SK-N-SH (cell line): ENCODE measurements at regions not wholly inside any gene's neighbourhood (a gene's known extent, or its start where the extent isn't known, plus 50 kb on each side); places are given as distances from the start of the nearest gene placed in this dataset.
A peak's percentile ranks its signal among the peaks of the same experiment; 100 is the strongest.

ENCODE experiments used
- CTCF ChIA-PET: fragments of 300-600, 350-600 bp; formaldehyde crosslinking; extraction: SDS; loops from one replicate; lab custom pipeline; 2021; lab: Yijun Ruan, JAX
- POLR2A ChIA-PET: fragments of 350-600 bp; sonication (Branson Sonifier 250); formaldehyde crosslinking; extraction: SDS; loops from one replicate; lab custom pipeline; 2020; ENCODE audit warnings: antibody characterized with exemption, inconsistent platforms; lab: Yijun Ruan, JAX
- DNase-seq: peaks from one replicate; pipeline ENCODE4 v3.0.0; 2012
- H2AFZ ChIP-seq: fragments of 200-600 bp; sonication (generic); 2 replicates; pipeline ENCODE4 v1.8.1; 2016; ENCODE audit warnings: antibody characterized with exemption, mild to moderate bottlenecking, low read depth
- H3F3A ChIP-seq: fragments of 200-600 bp; sonication (generic); replicated peaks from 2 replicates; pipeline ENCODE3; 2016; ENCODE audit warnings: antibody characterized with exemption, mild to moderate bottlenecking; ENCODE audit not compliant: insufficient read depth
- H3K27ac ChIP-seq, 2 experiments: fragments of 200-500 bp in 1 of 2; fragments of 200-600 bp in 1 of 2; sonication (Bioruptor generic) in 1 of 2; sonication (generic), shearing (Covaris generic) in 1 of 2; 2 replicates each; pipeline versions ENCODE4 v1.5.1 to v1.6.1; 2014 to 2016; ENCODE audit warnings: low read depth in 2 of 2, inconsistent platforms in 1 of 2, low read length in 1 of 2, mild to moderate bottlenecking in 1 of 2, mixed read lengths in 1 of 2
- H3K27me3 ChIP-seq: fragments of 200-600 bp; sonication (generic), shearing (Covaris generic); 2 replicates; pipeline ENCODE4 v1.6.1; 2016; ENCODE audit warnings: mixed run types; ENCODE audit not compliant: insufficient read depth
- H3K36me3 ChIP-seq, 2 experiments: fragments of 200-500 bp in 1 of 2; fragments of 200-600 bp in 1 of 2; sonication (Bioruptor generic) in 1 of 2; sonication (generic) in 1 of 2; replicated peaks in 1 of 2; 2 replicates each; pipeline versions ENCODE3 to v1.5.1; 2014 to 2016; ENCODE audit warnings: low read length in 1 of 2, mild to moderate bottlenecking in 1 of 2; ENCODE audit not compliant: insufficient read depth in 2 of 2, control insufficient read depth in 1 of 2
- H3K4me1 ChIP-seq, 2 experiments: fragments of 200-500 bp in 1 of 2; fragments of 200-600 bp in 1 of 2; sonication (Bioruptor generic) in 1 of 2; sonication (generic), shearing (Covaris generic) in 1 of 2; 2 replicates each; pipeline versions ENCODE4 v1.5.1 to v1.6.1; 2014 to 2016; ENCODE audit warnings: low read depth in 1 of 2, low read length in 1 of 2, mixed run types in 1 of 2; ENCODE audit not compliant: insufficient read depth in 2 of 2, control insufficient read depth in 1 of 2
- H3K4me2 ChIP-seq: fragments of 200-600 bp; sonication (generic), shearing (Covaris generic); 2 replicates; pipeline ENCODE4 v1.6.1; 2017; ENCODE audit warnings: mixed run types
- H3K4me3 ChIP-seq, 2 experiments: fragments of 200-500 bp in 1 of 2; fragments of 200-600 bp in 1 of 2; sonication (Bioruptor generic) in 1 of 2; sonication (generic), shearing (Covaris generic) in 1 of 2; 2 replicates each; pipeline versions ENCODE4 v1.5.1 to v1.8.1; 2014 to 2016; ENCODE audit warnings: low read depth in 2 of 2, inconsistent platforms in 1 of 2, low read length in 1 of 2, mild to moderate bottlenecking in 1 of 2, mixed read lengths in 1 of 2, moderate library complexity in 1 of 2
- H3K79me2 ChIP-seq: fragments of 200-600 bp; sonication (generic); 2 replicates; pipeline ENCODE4 v1.8.1; 2017; ENCODE audit warnings: mild to moderate bottlenecking; ENCODE audit not compliant: insufficient read depth
- H3K9ac ChIP-seq: fragments of 200-600 bp; sonication (generic); 2 replicates; pipeline ENCODE4 v1.6.1; 2017; ENCODE audit warnings: mixed run types
- H3K9me2 ChIP-seq: fragments of 200-600 bp; sonication (generic); 2 replicates; pipeline ENCODE4 v1.6.1; 2017; ENCODE audit warnings: mixed run types
- H3K9me3 ChIP-seq: fragments of 200-600 bp; sonication (generic); 2 replicates; pipeline ENCODE4 v1.6.1; 2017; ENCODE audit warnings: mixed run types, mild to moderate bottlenecking, moderate library complexity
- H4K20me1 ChIP-seq: fragments of 200-600 bp; sonication (generic); 2 replicates; pipeline ENCODE4 v1.6.1; 2017; ENCODE audit warnings: mild to moderate bottlenecking, mixed run types; ENCODE audit not compliant: insufficient read depth
- CTCF ChIP-seq: fragments of 200-600 bp; sonication (generic); IDR thresholded peaks from 2 replicates; pipeline ENCODE4 v1.6.1; 2017; ENCODE audit warnings: antibody characterized with exemption, mild to moderate bottlenecking, moderate library complexity
- MXI1 ChIP-seq: IDR thresholded peaks from 2 replicates; pipeline ENCODE4 v1.6.1; 2012; ENCODE audit warnings: mild to moderate bottlenecking, low read depth, low read length, improper control_type of control experiment
- REST ChIP-seq: IDR thresholded peaks from 2 replicates; pipeline ENCODE4 v1.6.1; 2012; ENCODE audit warnings: mild to moderate bottlenecking, low read depth, low read length, moderate library complexity
- RXRA ChIP-seq: IDR thresholded peaks from 2 replicates; pipeline ENCODE4 v1.4.0; 2012; ENCODE audit warnings: low read depth, mild to moderate bottlenecking, borderline replicate concordance
- SMC3 ChIP-seq: IDR thresholded peaks from 2 replicates; pipeline ENCODE4 v1.6.1; 2012; ENCODE audit warnings: low read depth, low read length, improper control_type of control experiment
- TEAD4 ChIP-seq: IDR thresholded peaks from 2 replicates; pipeline ENCODE4 v1.4.0; 2012; ENCODE audit warnings: mild to moderate bottlenecking, borderline replicate concordance; ENCODE audit not compliant: insufficient read depth
- ZBTB33 ChIP-seq: IDR thresholded peaks from 2 replicates; pipeline ENCODE4 v1.4.0; 2012; ENCODE audit warnings: low read depth, borderline replicate concordance
- WGBS: methylation state at CpG from one replicate; pipeline ENCODE4 v1.1.6; 2017; ENCODE audit warnings: low lambda C conversion rate; 5-methylcytosine and 5-hydroxymethylcytosine counted together
- TF ChIP-seq, protein P1 (sequence below): IDR thresholded peaks from 2 replicates; pipeline ENCODE4 v1.4.0; 2012; ENCODE audit warnings: low read depth

GRCh38 chr16:20153444-20153843 lies 79.8 kb upstream of the GPR139 start:
- 22% methylated on average over 1 of the region's 1 CpG for whole genome bisulfite sequencing
- Histone ChIP-seq H3K9me2 (no peaks in the 10 kb centered on the region), H3K9me3 (0 out of 2 replicates have a peak, but pooled peaks cover 8% of the 10 kb centered on the region), H3K79me2 (no peaks in the 10 kb centered on the region), H3K9ac (no peak overlapping the region), H3K4me2 (no peak overlapping the region), H3K4me1 (no peaks in the 10 kb centered on the region), H3K27ac (no peak overlapping the region), H3K27me3 (no peaks in the 10 kb centered on the region), H3F3A (no peaks in the 10 kb centered on the region), H4K20me1 (no peaks in the 10 kb centered on the region), H3K36me3 (no peaks in the 10 kb centered on the region), H2AFZ (no peak overlapping the region), H3K4me3 (no peak overlapping the region)
- no peak for TF ChIP-seq RXRA
- TF ChIP-seq REST = no peak
- TF ChIP-seq CTCF = no peak
- no peak for TF ChIP-seq ZBTB33
- TF ChIP-seq SMC3 = no peak
- ChIA-PET CTCF (no interaction called here), POLR2A (no interaction called here)
- DNase-seq = no peak

DNA sequence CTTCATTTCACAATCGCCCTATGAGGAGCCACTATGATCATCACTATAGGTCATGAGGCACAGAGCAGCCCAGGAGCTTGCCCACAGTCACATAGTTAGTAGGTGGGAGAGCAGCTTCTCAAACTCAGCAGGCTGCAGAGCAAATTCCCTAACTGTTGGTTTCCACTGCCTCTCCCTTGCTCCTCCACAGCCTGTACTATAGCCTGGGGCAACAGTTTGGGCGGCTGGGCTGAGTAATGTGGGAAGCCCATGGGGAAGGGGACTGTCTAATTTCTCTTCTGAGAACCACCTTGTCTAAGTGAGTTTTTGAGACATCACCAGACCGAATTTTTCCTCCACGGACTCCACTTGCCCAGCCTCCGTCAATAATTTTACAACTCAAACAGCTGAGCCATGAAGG lies 73.4 kb upstream of the GPR139 start:
- TF ChIP-seq MXI1 (no peak), ZBTB33 (no peak), TEAD4 (no peak), REST (no peak)
- TF ChIP-seq, protein P1, sequence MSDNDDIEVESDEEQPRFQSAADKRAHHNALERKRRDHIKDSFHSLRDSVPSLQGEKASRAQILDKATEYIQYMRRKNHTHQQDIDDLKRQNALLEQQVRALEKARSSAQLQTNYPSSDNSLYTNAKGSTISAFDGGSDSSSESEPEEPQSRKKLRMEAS = no peak
- H3F3A ChIP-seq = no peaks in the 10 kb centered on the region
- POLR2A ChIA-PET = no interaction called here

More for the DNA sequence above, 73.4 kb upstream of the GPR139 start:
- peaks cover 0 to 7% of the 10 kb centered on the region in 2 experiments; a peak in 1 of 4 replicates for H3K4me1 ChIP-seq
- no peak overlapping the region for H3K27ac ChIP-seq
- H3K9me3 ChIP-seq = no peaks in the 10 kb centered on the region
- H3K9ac ChIP-seq = no peak overlapping the region
- H4K20me1 ChIP-seq = no peaks in the 10 kb centered on the region
- H3K36me3 ChIP-seq = no peaks in the 10 kb centered on the region
- H3K4me2 ChIP-seq = no peak overlapping the region
- H3K4me3 ChIP-seq = no peak overlapping the region
- CTCF ChIA-PET = interaction anchor here (1.0 to 1.2 kb wide), 3 partner anchors 8 to 240 kb away, joined by 3 to 5 read pairs (median 4); no protein-coding TSS in a partner anchor
- no peak overlapping the region for H2AFZ ChIP-seq
- H3K27me3 ChIP-seq = no peaks in the 10 kb centered on the region
- peak; percentile 5 for DNase-seq
- no peaks in the 10 kb centered on the region for H3K9me2 ChIP-seq
- WGBS = 0% methylated on average over 5 of the region's 5 CpGs
- H3K79me2 ChIP-seq = no peaks in the 10 kb centered on the region
